GM23338 (cell line): ENCODE measurements at regions not wholly inside any gene's neighbourhood (a gene's known extent, or its start where the extent isn't known, plus 50 kb on each side); places are given as distances from the start of the nearest gene placed in this dataset.

Experiments used
- ATAC-seq: fragments of 200-7000 bp; cut with Tn5 transposase; 3 replicates; pipeline ENCODE4 v1.9.1; 2020
- DNase-seq: peaks from one replicate; pipeline ENCODE4 v3.0.0-alpha.2; 2015; ENCODE audit warnings: low spot score
- H2AFZ ChIP-seq: fragments of 200-600 bp; sonication (generic); 2 replicates; pipeline ENCODE4 v1.8.0; 2016; ENCODE audit warnings: antibody characterized with exemption, mild to moderate bottlenecking, moderate library complexity
- H3F3A ChIP-seq: fragments of 200-600 bp; sonication (generic); replicated peaks from 2 replicates; pipeline ENCODE4 v1.8.0; 2017; ENCODE audit warnings: antibody characterized with exemption, mixed run types, low read depth
- H3K27ac ChIP-seq: fragments of 200-600 bp; sonication (generic); 2 replicates; pipeline ENCODE4 v1.6.1; 2016; ENCODE audit warnings: low read depth
- H3K27me3 ChIP-seq: fragments of 200-600 bp; sonication (generic); 2 replicates; pipeline ENCODE4 v1.8.0; 2016; ENCODE audit warnings: mild to moderate bottlenecking, mixed run types, moderate library complexity; ENCODE audit not compliant: insufficient read depth
- H3K36me3 ChIP-seq: fragments of 200-600 bp; sonication (generic); 2 replicates; pipeline ENCODE4 v1.8.0; 2016; ENCODE audit warnings: mild to moderate bottlenecking; ENCODE audit not compliant: insufficient read depth
- H3K4me1 ChIP-seq: fragments of 200-600 bp; sonication (generic); 2 replicates; pipeline ENCODE4 v1.8.0; 2016; ENCODE audit warnings: mild to moderate bottlenecking, moderate library complexity; ENCODE audit not compliant: insufficient read depth
- H3K4me2 ChIP-seq: fragments of 200-600 bp; sonication (generic); 2 replicates; pipeline ENCODE4 v1.7.1; 2017; ENCODE audit warnings: mixed run types
- H3K4me3 ChIP-seq: fragments of 200-600 bp; sonication (generic); 2 replicates; pipeline ENCODE4 v1.6.1; 2016; ENCODE audit warnings: mixed run types
- H3K79me2 ChIP-seq: fragments of 200-600 bp; sonication (generic); replicated peaks from 2 replicates; pipeline ENCODE4 v1.8.0; 2017; ENCODE audit warnings: mild to moderate bottlenecking; ENCODE audit not compliant: insufficient read depth
- H3K9me2 ChIP-seq: fragments of 200-600 bp; sonication (generic); 2 replicates; pipeline ENCODE4 v1.8.0; 2017; ENCODE audit not compliant: insufficient read depth
- H4K20me1 ChIP-seq: fragments of 200-600 bp; sonication (generic); replicated peaks from 2 replicates; pipeline ENCODE4 v1.8.0; 2017; ENCODE audit warnings: mild to moderate bottlenecking; ENCODE audit not compliant: insufficient read depth
- H3K27ac Mint-ChIP-seq: 2 replicates; pipeline ENCODE4 v1.8.0; 2020; ENCODE audit warnings: inconsistent platforms, mild to moderate bottlenecking, moderate library complexity, mixed read lengths
- H3K27me3 Mint-ChIP-seq: 3 replicates; pipeline ENCODE4 v1.8.0; 2022; ENCODE audit warnings: low read depth, mild to moderate bottlenecking, moderate library complexity, mixed read lengths, inconsistent platforms; ENCODE audit not compliant: insufficient read depth, poor library complexity
- H3K36me3 Mint-ChIP-seq: 3 replicates; pipeline ENCODE4 v1.8.0; 2021; ENCODE audit warnings: low read depth, mild to moderate bottlenecking, inconsistent platforms, moderate library complexity, mixed read lengths
- H3K4me1 Mint-ChIP-seq: 3 replicates; pipeline ENCODE4 v1.8.0; 2020; ENCODE audit warnings: mild to moderate bottlenecking, inconsistent platforms, mixed read lengths
- H3K4me3 Mint-ChIP-seq: 3 replicates; pipeline ENCODE4 v1.8.0; 2021; ENCODE audit warnings: moderate library complexity, mild to moderate bottlenecking, inconsistent platforms, mixed read lengths
- H3K9me3 Mint-ChIP-seq: 3 replicates; pipeline ENCODE4 v1.8.0; 2020; ENCODE audit warnings: moderate library complexity, mild to moderate bottlenecking, inconsistent platforms, mixed read lengths
- CREB1 ChIP-seq: fragments of 250-450 bp; sonication (Bioruptor Pico); IDR thresholded peaks from 2 replicates; pipeline ENCODE4 v1.5.0; 2020; ENCODE audit warnings: low read depth, mild to moderate bottlenecking, moderate library complexity
- EZH2 ChIP-seq: fragments of 200-600 bp; sonication (generic); IDR thresholded peaks from one replicate; pipeline ENCODE4 v1.8.0; 2017; ENCODE audit warnings: antibody characterized with exemption, mild to moderate bottlenecking, low read depth; ENCODE audit not compliant: unreplicated experiment
- EZH2phosphoT487 ChIP-seq: fragments of 200-600 bp; sonication (generic); IDR thresholded peaks from one replicate; pipeline ENCODE4 v1.8.1; 2018; ENCODE audit warnings: antibody characterized with exemption; ENCODE audit not compliant: unreplicated experiment
- NANOG ChIP-seq: IDR thresholded peaks from 2 replicates; pipeline ENCODE4 v1.6.1; 2016; ENCODE audit warnings: antibody characterized with exemption, borderline replicate concordance
- POLR2AphosphoS5 ChIP-seq: IDR thresholded peaks from 2 replicates; pipeline ENCODE4 v1.6.1; 2016; ENCODE audit warnings: antibody characterized with exemption, low read depth
- STAT1 ChIP-seq: IDR thresholded peaks from one replicate; pipeline ENCODE4 v1.6.1; 2016; ENCODE audit warnings: antibody characterized with exemption; ENCODE audit not compliant: unreplicated experiment
- ZNF114 ChIP-seq: fragments of 250-450 bp; sonication (Bioruptor Pico); IDR thresholded peaks from 2 replicates; pipeline ENCODE4 v1.5.0; 2020; ENCODE audit warnings: mild to moderate bottlenecking, moderate library complexity
- ZNF462 ChIP-seq: fragments of 250-450 bp; sonication (Bioruptor Pico); IDR thresholded peaks from 2 replicates; pipeline ENCODE4 v1.5.0; 2020; ENCODE audit warnings: mild to moderate bottlenecking, moderate library complexity
- TF ChIP-seq, protein P1 (sequence below), 2 experiments: fragments of 200-600 bp in 1 of 2; sonication (generic) in 1 of 2; conservative IDR thresholded peaks; 2 replicates each; pipeline versions ENCODE4 v1.5.1 to v1.6.1; 2016 to 2017; ENCODE audit warnings: antibody characterized with exemption in 2 of 2, low read depth in 2 of 2, mild to moderate bottlenecking in 2 of 2, moderate library complexity in 1 of 2

DNA sequence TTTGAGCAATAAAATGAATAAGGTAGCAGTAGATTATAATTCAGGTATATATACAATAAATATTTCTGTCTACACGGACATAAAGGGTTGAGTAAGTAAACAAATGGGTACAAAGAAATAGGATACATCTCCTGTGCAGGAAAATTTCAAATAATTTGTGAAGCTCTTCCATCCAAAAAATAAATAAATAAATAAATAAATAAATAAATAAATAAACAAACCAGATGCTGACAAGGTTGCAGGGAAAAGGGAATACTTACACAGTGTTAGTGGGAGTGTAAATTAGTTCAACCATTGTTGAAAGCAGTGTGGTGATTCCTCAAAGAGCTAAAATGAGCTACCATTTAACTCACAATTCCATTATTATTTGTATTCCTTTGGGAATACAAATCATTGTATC, 227.3 kb upstream of the CDH18 start:
- Mint-ChIP-seq H3K4me3 (no peak overlapping the region), H3K27me3 (peaks cover 3% of the 10 kb centered on the region), H3K4me1 (no peaks in the 10 kb centered on the region), H3K36me3 (no peaks in the 10 kb centered on the region), H3K9me3 (no peaks in the 10 kb centered on the region), H3K27ac (no peak overlapping the region)
- H3K4me3 ChIP-seq: no peak overlapping the region
- H4K20me1 ChIP-seq: no peaks in the 10 kb centered on the region
- H3K27me3 ChIP-seq: no peaks in the 10 kb centered on the region
- no peaks in the 10 kb centered on the region for H3K9me2 ChIP-seq
- no peak overlapping the region for H3K27ac ChIP-seq
- no peak overlapping the region for H3K4me2 ChIP-seq
- H2AFZ ChIP-seq: no peak overlapping the region
- no peaks in the 10 kb centered on the region for H3K4me1 ChIP-seq
- DNase-seq: no peak
- ATAC-seq: no peak
- TF ChIP-seq EZH2phosphoT487 (no peak), ZNF114 (CRISPR knock-in tag) (no peak), POLR2AphosphoS5 (no peak), STAT1 (no peak), EZH2 (no peak), ZNF462 (CRISPR knock-in tag) (no peak), CREB1 (CRISPR knock-in tag) (no peak), NANOG (no peak)
- TF ChIP-seq, protein P1, sequence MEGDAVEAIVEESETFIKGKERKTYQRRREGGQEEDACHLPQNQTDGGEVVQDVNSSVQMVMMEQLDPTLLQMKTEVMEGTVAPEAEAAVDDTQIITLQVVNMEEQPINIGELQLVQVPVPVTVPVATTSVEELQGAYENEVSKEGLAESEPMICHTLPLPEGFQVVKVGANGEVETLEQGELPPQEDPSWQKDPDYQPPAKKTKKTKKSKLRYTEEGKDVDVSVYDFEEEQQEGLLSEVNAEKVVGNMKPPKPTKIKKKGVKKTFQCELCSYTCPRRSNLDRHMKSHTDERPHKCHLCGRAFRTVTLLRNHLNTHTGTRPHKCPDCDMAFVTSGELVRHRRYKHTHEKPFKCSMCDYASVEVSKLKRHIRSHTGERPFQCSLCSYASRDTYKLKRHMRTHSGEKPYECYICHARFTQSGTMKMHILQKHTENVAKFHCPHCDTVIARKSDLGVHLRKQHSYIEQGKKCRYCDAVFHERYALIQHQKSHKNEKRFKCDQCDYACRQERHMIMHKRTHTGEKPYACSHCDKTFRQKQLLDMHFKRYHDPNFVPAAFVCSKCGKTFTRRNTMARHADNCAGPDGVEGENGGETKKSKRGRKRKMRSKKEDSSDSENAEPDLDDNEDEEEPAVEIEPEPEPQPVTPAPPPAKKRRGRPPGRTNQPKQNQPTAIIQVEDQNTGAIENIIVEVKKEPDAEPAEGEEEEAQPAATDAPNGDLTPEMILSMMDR (conservative IDR thresholded peaks at IDR 0.05; ENCODE audit: low read depth in 2 of 2): no peak
- no peaks in the 10 kb centered on the region for H3K36me3 ChIP-seq
- H3K79me2 ChIP-seq: no peaks in the 10 kb centered on the region
- no peaks in the 10 kb centered on the region for H3F3A ChIP-seq
